ENCODE measurements at regions not wholly inside any gene's neighbourhood (a gene's known extent, or its start where the extent isn't known, plus 50 kb on each side); places are given as distances from the start of the nearest gene placed in this dataset.

- no peak for DNase-seq
Observed at GRCh38 chr18:22325396-22325795, 92.3 kb downstream of the CTAGE1 start.

- DNase-seq: no peak
Observed at GRCh38 chr18:22324191-22325131, 93.3 kb downstream of the CTAGE1 start.

- DNase-seq: no peak
Observed at GRCh38 chr18:22322243-22322691, 95.4 kb downstream of the CTAGE1 start.

GRCh38 chr18:22320771-22321170 is 96.9 kb downstream of the CTAGE1 start:
- no peak for DNase-seq

GRCh38 chr18:22320155-22320554 is 97.6 kb downstream of the CTAGE1 start:
- no peak for DNase-seq

- no peak for DNase-seq
Observed at GRCh38 chr18:22318745-22319407, 98.8 kb downstream of the CTAGE1 start.

GRCh38 chr18:22314420-22314819 is 103.3 kb downstream of the CTAGE1 start:
- DNase-seq: no peak

- DNase-seq: no peak
Observed at GRCh38 chr18:22314001-22314400, 103.7 kb downstream of the CTAGE1 start.

- DNase-seq: no peak
Observed at GRCh38 chr18:22311301-22311700, 106.4 kb downstream of the CTAGE1 start.

GRCh38 chr18:22309191-22309590 is 108.5 kb downstream of the CTAGE1 start:
- DNase-seq: no peak

GRCh38 chr18:22307528-22307927 is 110.2 kb downstream of the CTAGE1 start:
- DNase-seq: no peak

- no peak for DNase-seq
Observed at GRCh38 chr18:22303927-22304326, 113.8 kb downstream of the CTAGE1 start.

- DNase-seq: no peak
Observed at GRCh38 chr18:22302144-22302543, 115.6 kb downstream of the CTAGE1 start.

GRCh38 chr18:22300665-22301636 is 116.8 kb downstream of the CTAGE1 start:
- DNase-seq: no peak

- no peak for DNase-seq
Observed at GRCh38 chr18:22297008-22297407, 120.7 kb downstream of the CTAGE1 start.

GRCh38 chr18:22296304-22296703 is 121.4 kb downstream of the CTAGE1 start:
- no peak for DNase-seq

GRCh38 chr18:22293417-22293816 is 124.0 kb downstream of the GATA6 start:
- DNase-seq: no peak

- DNase-seq: no peak
Observed at GRCh38 chr18:22290004-22290403, 120.6 kb downstream of the GATA6 start.

- no peak for DNase-seq
Observed at GRCh38 chr18:22286585-22286984, 117.2 kb downstream of the GATA6 start.

GRCh38 chr18:22285361-22286140 is 116.2 kb downstream of the GATA6 start:
- no peak for DNase-seq

GRCh38 chr18:22284581-22285360 is 115.4 kb downstream of the GATA6 start:
- no peak for DNase-seq
